OCI-LY3 (cell line): ENCODE measurements at regions not wholly inside any gene's neighbourhood (a gene's known extent, or its start where the extent isn't known, plus 50 kb on each side); places are given as distances from the start of the nearest gene placed in this dataset.
"Not testable (repeated sequence)": the region's sequence is repeated elsewhere in the genome, so short reads cannot be mapped to it uniquely, and the experiment has no call there.

Source experiments
- H2AFZ ChIP-seq: fragments of 200-600, 300-600 bp; shearing (Covaris generic); 2 replicates; pipeline ENCODE4 v1.6.0; 2014; ENCODE audit warnings: antibody characterized with exemption, low read depth, low read length
- H3K27ac ChIP-seq: fragments of 200-600, 300-600 bp; sonication (generic); 2 replicates; pipeline ENCODE4 v1.5.1; 2014; ENCODE audit warnings: mild to moderate bottlenecking, low read length, moderate library complexity, mixed read lengths
- H3K27me3 ChIP-seq: fragments of 200-600, 300-600 bp; sonication (generic); 2 replicates; pipeline ENCODE4 v1.6.1; 2014; ENCODE audit warnings: low read depth, low read length, mixed read lengths
- H3K36me3 ChIP-seq: fragments of 200-600, 300-600 bp; sonication (generic); replicated peaks from 2 replicates; pipeline ENCODE3; 2014; ENCODE audit warnings: low read depth, low read length, mixed read lengths
- H3K4me1 ChIP-seq: fragments of 300-600, 200-600 bp; sonication (generic); 2 replicates; pipeline ENCODE4 v1.6.1; 2014; ENCODE audit warnings: low read length, mixed read lengths
- H3K4me2 ChIP-seq: fragments of 200-600, 300-600 bp; sonication (generic); 2 replicates; pipeline ENCODE4 v1.6.1; 2014; ENCODE audit warnings: low read length, mixed read lengths
- H3K4me3 ChIP-seq: fragments of 300-600, 200-600 bp; sonication (generic); 2 replicates; pipeline ENCODE4 v1.5.1; 2014; ENCODE audit warnings: antibody characterized with exemption, mild to moderate bottlenecking, low read length, moderate library complexity
- H3K79me2 ChIP-seq: fragments of 300-600, 200-600 bp; shearing (Covaris generic); 2 replicates; pipeline ENCODE4 v1.6.1; 2014; ENCODE audit warnings: mild to moderate bottlenecking, low read length, mixed read lengths
- H3K9ac ChIP-seq: fragments of 300-600, 200-600 bp; shearing (Covaris generic); 2 replicates; pipeline ENCODE4 v1.6.0; 2014; ENCODE audit warnings: mild to moderate bottlenecking, low read length, moderate library complexity
- H3K9me3 ChIP-seq: fragments of 200-600, 300-600 bp; shearing (Covaris generic); 2 replicates; pipeline ENCODE4 v1.6.1; 2014; ENCODE audit warnings: low read length, mixed read lengths; ENCODE audit not compliant: insufficient read depth
- H4K20me1 ChIP-seq: fragments of 200-600, 300-600 bp; sonication (generic); 2 replicates; pipeline ENCODE4 v1.6.1; 2016; ENCODE audit warnings: low read length, mixed read lengths; ENCODE audit not compliant: insufficient read depth
- CTCF ChIP-seq: fragments of 200-600, 300-600 bp; sonication (generic); IDR thresholded peaks from 2 replicates; pipeline ENCODE4 v1.5.1; 2014; ENCODE audit warnings: antibody characterized with exemption, low read length, low read depth
- EZH2phosphoT487 ChIP-seq: fragments of 200-600 bp; shearing (Covaris generic); IDR thresholded peaks from 2 replicates; pipeline ENCODE4 v1.6.1; 2018; ENCODE audit warnings: antibody characterized with exemption, mixed run types, low read depth

DNA sequence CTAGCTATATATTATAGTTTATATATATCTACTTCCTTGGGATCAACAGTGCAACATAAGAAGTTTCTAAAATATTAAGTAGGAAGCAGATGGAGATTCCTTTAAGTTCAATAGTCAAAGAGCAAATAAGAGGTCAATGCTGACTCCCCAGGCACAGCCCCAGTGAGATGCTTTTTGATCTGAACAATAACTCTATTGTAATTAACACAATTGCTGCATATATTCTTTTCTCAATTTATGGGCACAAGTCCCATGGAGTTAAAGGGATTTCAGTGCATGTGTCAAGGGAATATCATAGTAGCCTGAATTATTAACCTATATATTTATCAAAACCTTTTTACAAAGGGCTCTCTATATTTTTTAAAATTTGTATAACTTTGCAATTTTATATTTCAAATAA, 180.8 kb downstream of the SPRY2 start:
- Histone ChIP-seq H3K9me3 (no peaks in the 10 kb centered on the region), H3K79me2 (no peaks in the 10 kb centered on the region), H3K36me3 (no peaks in the 10 kb centered on the region), H3K4me1 (peaks cover 13% of the 10 kb centered on the region), H2AFZ (no peak overlapping the region), H4K20me1 (no peaks in the 10 kb centered on the region), H3K9ac (no peak overlapping the region), H3K27ac (no peak overlapping the region), H3K4me3 (no peak overlapping the region), H3K27me3 (no peaks in the 10 kb centered on the region), H3K4me2 (no peak overlapping the region)
- TF ChIP-seq CTCF: no peak
- TF ChIP-seq EZH2phosphoT487: no peak

DNA sequence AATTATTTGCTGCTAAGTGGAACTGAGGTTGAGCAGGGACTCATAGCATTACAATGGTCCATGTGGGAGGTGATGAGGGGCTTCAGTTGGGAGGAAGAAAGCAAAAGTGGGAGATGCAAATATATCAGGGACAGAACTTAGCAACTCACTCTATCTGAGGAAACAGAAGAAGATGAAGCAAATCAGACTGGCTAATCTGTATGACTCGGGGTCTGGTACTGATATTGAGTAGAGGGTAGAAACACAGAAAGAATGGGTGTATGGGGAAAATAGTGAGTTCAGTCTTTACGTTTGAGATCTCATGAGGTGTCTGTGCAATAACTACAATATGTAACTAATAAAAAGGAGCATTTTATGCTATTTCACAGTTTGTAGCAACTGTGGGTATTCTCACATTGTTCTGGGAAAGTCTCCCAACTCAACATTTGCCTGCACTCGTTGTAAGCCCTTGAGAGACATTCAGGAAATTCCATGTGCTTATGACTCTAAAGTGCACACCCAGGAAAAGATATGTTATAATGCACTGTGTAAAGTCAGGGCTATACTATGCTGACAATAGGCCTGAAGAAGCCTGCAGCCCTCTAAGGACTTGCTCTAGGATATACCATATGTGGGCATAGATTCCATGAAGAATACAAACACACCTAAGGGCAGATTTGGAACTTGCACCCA, 183.5 kb downstream of the SPRY2 start:
- no peak overlapping the region for H3K4me3 ChIP-seq
- no peak for TF ChIP-seq EZH2phosphoT487
- no peak for TF ChIP-seq CTCF
- H3K36me3 ChIP-seq: no peaks in the 10 kb centered on the region
- H3K27ac ChIP-seq: no peak overlapping the region
- no peak overlapping the region for H3K4me2 ChIP-seq
- H4K20me1 ChIP-seq: no peaks in the 10 kb centered on the region
- peaks cover 12% of the 10 kb centered on the region for H3K4me1 ChIP-seq
- H2AFZ ChIP-seq: no peak overlapping the region
- H3K79me2 ChIP-seq: no peaks in the 10 kb centered on the region
- H3K9me3 ChIP-seq: no peaks in the 10 kb centered on the region
- H3K9ac ChIP-seq: no peak overlapping the region
- H3K27me3 ChIP-seq: no peaks in the 10 kb centered on the region

GRCh38 chr13:80152142-80152541, 188.8 kb downstream of the SPRY2 start:
- H2AFZ ChIP-seq, H3K9ac ChIP-seq, H4K20me1 ChIP-seq, H3K4me3 ChIP-seq, H3K27ac ChIP-seq, H3K4me1 ChIP-seq, H3K4me2 ChIP-seq, H3K27me3 ChIP-seq, H3K36me3 ChIP-seq, H3K9me3 ChIP-seq, H3K79me2 ChIP-seq: not testable (repeated sequence)

DNA sequence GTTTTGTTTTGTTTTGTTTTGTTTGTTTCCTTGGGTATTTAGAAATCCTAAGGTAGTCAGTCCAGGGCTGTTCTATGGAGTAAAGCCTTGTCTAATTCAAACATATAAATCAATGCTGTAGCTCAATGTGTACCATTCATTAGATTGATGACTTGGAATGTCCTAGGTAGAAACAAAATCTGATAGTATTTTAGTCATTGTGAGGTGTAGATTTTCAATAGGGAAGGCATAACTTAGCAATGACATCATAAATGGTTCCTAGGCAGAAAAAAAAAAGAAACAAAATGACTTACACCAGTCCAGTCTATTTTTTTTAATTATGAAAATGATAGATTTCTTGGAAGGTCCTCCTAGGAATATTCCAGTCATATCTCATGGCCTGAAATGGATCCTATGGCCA, 189.9 kb downstream of the SPRY2 start:
- H3K4me2 ChIP-seq: no peak overlapping the region
- H3K27ac ChIP-seq: no peak overlapping the region
- no peak for TF ChIP-seq CTCF
- H3K79me2 ChIP-seq: no peaks in the 10 kb centered on the region
- H3K9ac ChIP-seq: no peak overlapping the region
- H3K9me3 ChIP-seq: no peaks in the 10 kb centered on the region
- H3K36me3 ChIP-seq: no peaks in the 10 kb centered on the region
- no peaks in the 10 kb centered on the region for H4K20me1 ChIP-seq
- H3K4me1 ChIP-seq: no peaks in the 10 kb centered on the region
- no peak overlapping the region for H2AFZ ChIP-seq
- no peak overlapping the region for H3K4me3 ChIP-seq
- H3K27me3 ChIP-seq: no peaks in the 10 kb centered on the region

GRCh38 chr13:80149736-80150135, 191.2 kb downstream of the SPRY2 start:
- no peak for TF ChIP-seq EZH2phosphoT487
- no peak for TF ChIP-seq CTCF
- H3K27ac ChIP-seq: no peak overlapping the region

More at GRCh38 chr13:80149736-80150135, 191.2 kb downstream of the SPRY2 start:
- H3K27me3 ChIP-seq: no peaks in the 10 kb centered on the region
- no peaks in the 10 kb centered on the region for H4K20me1 ChIP-seq
- H2AFZ ChIP-seq: no peak overlapping the region
- H3K4me2 ChIP-seq: no peak overlapping the region
- H3K4me3 ChIP-seq: no peak overlapping the region
- no peaks in the 10 kb centered on the region for H3K36me3 ChIP-seq
- no peaks in the 10 kb centered on the region for H3K9me3 ChIP-seq
- no peak overlapping the region for H3K9ac ChIP-seq
- H3K79me2 ChIP-seq: no peaks in the 10 kb centered on the region
- no peaks in the 10 kb centered on the region for H3K4me1 ChIP-seq
